Upper lobe of left lung (tissue), 4 donors: ENCODE measurements at regions not wholly inside any gene's neighbourhood (a gene's known extent, or its start where the extent isn't known, plus 50 kb on each side); places are given as distances from the start of the nearest gene placed in this dataset.
"Not testable (repeated sequence)": the region's sequence is repeated elsewhere in the genome, so short reads cannot be mapped to it uniquely, and the experiment has no call there.

Experiments used
- CTCF ChIP-seq, 6 experiments: fragments of 450-650 bp in 4 of 6; fragments of 200-600 bp in 2 of 6; sonication (generic) in 2 of 6; IDR thresholded peaks; one replicate each; pipeline ENCODE4 v1.5.1; 2016 to 2019; ENCODE audit warnings: antibody characterized with exemption in 6 of 6
- EP300 ChIP-seq, 4 donors: sonication (generic); formaldehyde crosslinking; IDR thresholded peaks; one replicate each; pipeline ENCODE4 v1.5.1; 2017; ENCODE audit warnings: antibody characterized with exemption in 4 of 4, control low read depth in 2 of 4
- POLR2AphosphoS5 ChIP-seq, 2 donors: sonication (generic); formaldehyde crosslinking; IDR thresholded peaks; one replicate each; pipeline ENCODE4 v1.5.1; 2017; ENCODE audit warnings: antibody characterized with exemption in 2 of 2

- TF ChIP-seq CTCF, POLR2AphosphoS5, EP300 (IDR thresholded peaks at IDR 0.05): not testable (repeated sequence)
These were observed 2784.9 kb downstream of the RPIA start for GRCh38 chr2:91476244-91476935.
